ENCODE measurements at regions not wholly inside any gene's neighbourhood (a gene's known extent, or its start where the extent isn't known, plus 50 kb on each side); places are given as distances from the start of the nearest gene placed in this dataset.

DNA sequence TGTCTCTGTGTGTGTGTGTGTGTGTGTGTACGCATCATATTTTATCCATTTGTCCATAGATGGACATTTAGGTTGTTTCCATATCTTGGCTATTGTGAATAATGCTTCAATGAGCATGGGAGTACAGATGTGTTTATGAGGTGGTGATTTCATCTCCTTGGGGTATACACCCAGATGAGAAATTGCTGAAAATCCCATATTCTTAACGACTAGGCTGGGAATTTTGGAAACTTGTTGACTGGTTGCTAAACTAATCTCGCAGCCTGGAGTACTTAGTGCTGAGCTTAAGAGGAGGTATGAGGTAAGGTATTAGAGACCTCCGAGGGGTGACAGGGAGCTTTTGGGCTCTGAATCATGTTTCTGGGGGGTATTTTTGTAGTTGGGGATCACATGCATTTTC, 66.0 kb upstream of the SPRED2 start:
- POLR2A ChIA-PET: no interaction called here

DNA sequence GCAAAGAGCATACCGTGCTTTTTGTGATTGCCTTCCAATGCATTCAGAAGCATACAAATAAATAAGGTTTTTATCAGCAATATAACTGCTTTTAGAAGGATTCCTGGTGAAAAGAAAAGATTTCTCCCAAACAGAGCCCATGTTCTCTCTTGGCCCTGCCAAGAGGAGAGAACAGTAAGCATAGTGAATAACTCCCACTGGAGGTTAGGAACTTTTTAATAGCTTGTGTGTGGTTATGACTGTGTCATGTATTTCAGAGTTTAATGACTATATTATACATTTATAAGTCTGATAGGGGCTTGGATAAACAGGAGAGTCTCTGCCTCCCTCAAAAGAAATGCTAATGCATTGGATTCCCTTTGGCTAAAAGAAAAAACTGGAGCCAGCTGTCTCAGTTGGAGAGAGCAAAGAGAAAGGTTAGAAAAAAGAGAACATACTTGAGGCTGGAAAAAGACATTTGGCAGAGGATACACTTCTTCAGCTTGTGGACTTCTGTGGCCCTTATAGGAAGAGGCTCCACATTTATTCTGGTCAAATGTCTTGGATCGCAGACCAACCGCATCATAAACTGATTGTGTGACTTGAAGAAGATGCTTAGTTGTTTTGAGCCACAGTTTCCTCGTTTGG, 63.0 kb upstream of the SPRED2 start:
- TF ChIP-seq, protein P1, sequence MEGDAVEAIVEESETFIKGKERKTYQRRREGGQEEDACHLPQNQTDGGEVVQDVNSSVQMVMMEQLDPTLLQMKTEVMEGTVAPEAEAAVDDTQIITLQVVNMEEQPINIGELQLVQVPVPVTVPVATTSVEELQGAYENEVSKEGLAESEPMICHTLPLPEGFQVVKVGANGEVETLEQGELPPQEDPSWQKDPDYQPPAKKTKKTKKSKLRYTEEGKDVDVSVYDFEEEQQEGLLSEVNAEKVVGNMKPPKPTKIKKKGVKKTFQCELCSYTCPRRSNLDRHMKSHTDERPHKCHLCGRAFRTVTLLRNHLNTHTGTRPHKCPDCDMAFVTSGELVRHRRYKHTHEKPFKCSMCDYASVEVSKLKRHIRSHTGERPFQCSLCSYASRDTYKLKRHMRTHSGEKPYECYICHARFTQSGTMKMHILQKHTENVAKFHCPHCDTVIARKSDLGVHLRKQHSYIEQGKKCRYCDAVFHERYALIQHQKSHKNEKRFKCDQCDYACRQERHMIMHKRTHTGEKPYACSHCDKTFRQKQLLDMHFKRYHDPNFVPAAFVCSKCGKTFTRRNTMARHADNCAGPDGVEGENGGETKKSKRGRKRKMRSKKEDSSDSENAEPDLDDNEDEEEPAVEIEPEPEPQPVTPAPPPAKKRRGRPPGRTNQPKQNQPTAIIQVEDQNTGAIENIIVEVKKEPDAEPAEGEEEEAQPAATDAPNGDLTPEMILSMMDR (IDR thresholded peaks at IDR 0.05; ENCODE audit: control extremely low read depth, extremely low read depth, low read depth, missing control alignments): no peak
- DNase-seq (ENCODE audit: extremely low spot score): no peak
- ChIA-PET CTCF (no interaction called here), POLR2A (no interaction called here)

More for the DNA sequence above, 66.0 kb upstream of the SPRED2 start:
- CTCF ChIA-PET: interaction anchor here (1.0 to 1.6 kb wide), 2 partner anchors 10 to 26 kb away, joined by 3 read pairs; no protein-coding TSS in a partner anchor
- DNase-seq (ENCODE audit: extremely low spot score): no peak
- TF ChIP-seq, protein P1 (IDR thresholded peaks at IDR 0.05; ENCODE audit: control extremely low read depth, extremely low read depth, low read depth, missing control alignments): no peak

DNA sequence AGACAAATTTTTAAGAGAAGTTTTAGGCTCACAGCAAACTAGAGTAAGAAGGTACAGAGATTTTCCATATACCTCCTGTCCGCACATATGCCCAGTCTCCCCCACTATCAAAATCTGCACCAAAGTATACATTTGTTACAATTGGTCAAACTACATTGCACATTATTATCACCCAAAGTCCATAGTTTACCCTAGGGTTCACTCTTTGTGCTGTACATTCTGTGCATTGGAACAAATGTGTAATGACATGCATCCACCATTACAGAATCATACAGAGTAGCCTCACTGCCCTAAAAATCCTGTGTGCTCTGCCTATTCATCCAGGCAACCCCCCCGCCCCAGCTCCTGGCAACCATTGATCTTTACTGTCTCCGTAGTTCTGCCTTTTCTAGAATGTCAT, 61.7 kb upstream of the SPRED2 start:
- TF ChIP-seq, protein P1 (IDR thresholded peaks at IDR 0.05; ENCODE audit: control extremely low read depth, extremely low read depth, low read depth, missing control alignments): no peak
- ChIA-PET CTCF (no interaction called here), POLR2A (no interaction called here)
- no peak for DNase-seq (ENCODE audit: extremely low spot score)

DNA sequence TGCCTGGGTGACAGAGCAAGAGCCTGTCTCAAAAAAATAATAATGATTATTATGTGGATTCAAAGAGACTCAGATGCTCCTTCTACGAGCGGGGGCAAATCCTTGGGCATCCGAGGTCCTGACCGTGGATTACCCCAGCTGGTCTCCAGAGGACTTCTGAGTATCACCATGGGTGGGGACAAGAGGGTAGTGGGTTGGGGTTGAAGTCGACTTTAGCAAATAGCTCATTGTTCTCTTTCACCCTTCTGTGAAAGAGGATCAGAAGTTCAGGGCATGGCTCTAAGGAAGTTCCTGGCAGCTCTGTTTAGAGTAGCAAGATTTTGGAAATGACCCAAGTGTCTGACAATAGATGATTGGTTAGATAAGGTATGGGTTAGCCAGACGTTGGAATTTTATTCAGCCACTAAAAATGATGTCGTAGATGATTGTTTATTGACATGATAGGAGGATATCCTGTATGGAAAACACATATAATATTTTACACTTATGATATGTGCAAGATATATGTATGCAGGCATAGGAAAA, 59.0 kb upstream of the SPRED2 start:
- DNase-seq (ENCODE audit: extremely low spot score): no peak
- CTCF ChIA-PET: no interaction called here
- TF ChIP-seq, protein P1 (IDR thresholded peaks at IDR 0.05; ENCODE audit: control extremely low read depth, extremely low read depth, low read depth, missing control alignments): no peak
- POLR2A ChIA-PET: no interaction called here

DNA sequence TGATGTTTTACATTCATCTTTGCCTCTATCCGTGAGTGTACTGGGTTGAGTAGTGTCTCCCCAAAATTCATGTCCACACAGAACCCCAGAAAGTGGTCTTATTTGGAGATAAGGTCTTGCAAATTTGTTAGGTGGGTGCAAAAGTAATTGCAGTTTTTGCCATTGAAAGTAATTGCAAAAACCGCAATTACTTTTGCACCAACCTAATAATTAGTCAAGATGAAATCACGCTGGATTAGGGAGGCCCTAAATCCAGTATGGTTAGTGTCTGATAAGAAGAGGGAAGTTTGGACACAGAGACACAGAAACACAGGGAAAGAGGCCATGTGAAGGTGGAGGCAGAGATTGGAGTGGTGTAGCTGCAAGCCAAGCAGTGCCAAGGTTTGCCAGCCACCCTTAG, 57.8 kb upstream of the SPRED2 start:
- ChIA-PET POLR2A (no interaction called here), CTCF (no interaction called here)
- DNase-seq (ENCODE audit: extremely low spot score): no peak
- TF ChIP-seq, protein P1 (IDR thresholded peaks at IDR 0.05; ENCODE audit: control extremely low read depth, extremely low read depth, low read depth, missing control alignments): no peak

DNA sequence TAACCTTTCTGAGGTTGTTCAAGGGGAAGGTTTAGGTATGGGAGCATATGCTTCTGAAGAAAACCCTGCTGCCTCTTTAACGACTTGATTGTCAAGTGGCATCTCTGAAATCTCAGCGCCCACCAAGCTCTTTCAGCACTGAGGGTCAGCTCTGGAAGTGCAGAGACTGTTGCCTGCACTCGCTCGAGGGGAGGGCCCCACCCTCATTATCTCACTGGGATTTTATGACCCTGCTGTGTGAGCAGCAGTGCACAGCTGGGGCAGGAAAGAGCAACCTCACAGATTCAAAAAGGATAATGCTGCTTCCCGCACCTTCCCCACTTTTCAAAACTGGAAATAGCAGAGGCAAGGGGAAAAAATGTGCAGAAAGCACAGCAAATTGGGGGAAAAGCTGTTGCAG, 56.9 kb upstream of the SPRED2 start:
- TF ChIP-seq, protein P1 (IDR thresholded peaks at IDR 0.05; ENCODE audit: control extremely low read depth, extremely low read depth, low read depth, missing control alignments): no peak
- DNase-seq (ENCODE audit: extremely low spot score): no peak
- CTCF ChIA-PET: no interaction called here
- POLR2A ChIA-PET: no interaction called here

Data from GM10248 (cell line).